ENCODE measurements at regions not wholly inside any gene's neighbourhood (a gene's known extent, or its start where the extent isn't known, plus 50 kb on each side); places are given as distances from the start of the nearest gene placed in this dataset.

- Histone ChIP-seq H3K27ac (no peak overlapping the region), H3K4me3 (no peak overlapping the region), H3K9me2 (replicated peaks; ENCODE audit: insufficient read depth) (no peaks in the 10 kb centered on the region), H3K9me3 (ENCODE audit: low read depth) (no peaks in the 10 kb centered on the region), H3K4me1 (ENCODE audit: insufficient read depth) (no peaks in the 10 kb centered on the region), H2AFZ (no peak overlapping the region), H3K4me2 (no peak overlapping the region), H3K79me2 (no peaks in the 10 kb centered on the region), H4K20me1 (ENCODE audit: insufficient read depth, poor library complexity, severe bottlenecking) (no peaks in the 10 kb centered on the region), H3K36me3 (replicated peaks; ENCODE audit: insufficient read depth, low read depth) (no peaks in the 10 kb centered on the region), H3K27me3 (no peaks in the 10 kb centered on the region)
- DNase-seq (ENCODE audit: low spot score): no peak
- TF ChIP-seq EZH2 (IDR thresholded peaks at IDR 0.05; ENCODE audit: borderline replicate concordance): no peak
- TF ChIP-seq, protein P1, sequence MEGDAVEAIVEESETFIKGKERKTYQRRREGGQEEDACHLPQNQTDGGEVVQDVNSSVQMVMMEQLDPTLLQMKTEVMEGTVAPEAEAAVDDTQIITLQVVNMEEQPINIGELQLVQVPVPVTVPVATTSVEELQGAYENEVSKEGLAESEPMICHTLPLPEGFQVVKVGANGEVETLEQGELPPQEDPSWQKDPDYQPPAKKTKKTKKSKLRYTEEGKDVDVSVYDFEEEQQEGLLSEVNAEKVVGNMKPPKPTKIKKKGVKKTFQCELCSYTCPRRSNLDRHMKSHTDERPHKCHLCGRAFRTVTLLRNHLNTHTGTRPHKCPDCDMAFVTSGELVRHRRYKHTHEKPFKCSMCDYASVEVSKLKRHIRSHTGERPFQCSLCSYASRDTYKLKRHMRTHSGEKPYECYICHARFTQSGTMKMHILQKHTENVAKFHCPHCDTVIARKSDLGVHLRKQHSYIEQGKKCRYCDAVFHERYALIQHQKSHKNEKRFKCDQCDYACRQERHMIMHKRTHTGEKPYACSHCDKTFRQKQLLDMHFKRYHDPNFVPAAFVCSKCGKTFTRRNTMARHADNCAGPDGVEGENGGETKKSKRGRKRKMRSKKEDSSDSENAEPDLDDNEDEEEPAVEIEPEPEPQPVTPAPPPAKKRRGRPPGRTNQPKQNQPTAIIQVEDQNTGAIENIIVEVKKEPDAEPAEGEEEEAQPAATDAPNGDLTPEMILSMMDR (IDR thresholded peaks at IDR 0.05; ENCODE audit: poor library complexity): no peak
- no peak for TF ChIP-seq EZH2phosphoT487 (IDR thresholded peaks at IDR 0.05; ENCODE audit: low read depth, severe bottlenecking, unreplicated experiment)
- WGBS (ENCODE audit: low lambda C conversion rate, missing lambda C conversion rate): 52% methylated on average over 1 of the region's 1 CpG
Measured at GRCh38 chrX:150017868-150018267, 79.6 kb upstream of the EOLA2 start.

- H3K4me3 ChIP-seq: no peak overlapping the region
- TF ChIP-seq, protein P1 (IDR thresholded peaks at IDR 0.05; ENCODE audit: poor library complexity): no peak
- TF ChIP-seq EZH2phosphoT487 (IDR thresholded peaks at IDR 0.05; ENCODE audit: low read depth, severe bottlenecking, unreplicated experiment): no peak
- no peak for TF ChIP-seq EZH2 (IDR thresholded peaks at IDR 0.05; ENCODE audit: borderline replicate concordance)
- H3K27me3 ChIP-seq: no peaks in the 10 kb centered on the region
- H3K9me3 ChIP-seq (ENCODE audit: low read depth): no peaks in the 10 kb centered on the region
- H3K36me3 ChIP-seq (replicated peaks; ENCODE audit: insufficient read depth, low read depth): no peaks in the 10 kb centered on the region
- no peaks in the 10 kb centered on the region for H3K9me2 ChIP-seq (replicated peaks; ENCODE audit: insufficient read depth)
- no peak overlapping the region for H3K4me2 ChIP-seq
- no peaks in the 10 kb centered on the region for H3K4me1 ChIP-seq (ENCODE audit: insufficient read depth)
- no peaks in the 10 kb centered on the region for H4K20me1 ChIP-seq (ENCODE audit: insufficient read depth, poor library complexity, severe bottlenecking)
- H3K79me2 ChIP-seq: no peaks in the 10 kb centered on the region
- no peak for DNase-seq (ENCODE audit: low spot score)
- WGBS (ENCODE audit: low lambda C conversion rate, missing lambda C conversion rate): 51% methylated on average over 2 of the region's 2 CpGs
- no peak overlapping the region for H3K27ac ChIP-seq
- H2AFZ ChIP-seq: no peak overlapping the region
Measured at GRCh38 chrX:150018931-150019361, 80.7 kb upstream of the EOLA2 start.

- WGBS (ENCODE audit: low lambda C conversion rate, missing lambda C conversion rate): 77% methylated on average over 1 of the region's 1 CpG
- TF ChIP-seq EZH2phosphoT487 (IDR thresholded peaks at IDR 0.05; ENCODE audit: low read depth, severe bottlenecking, unreplicated experiment): no peak
- TF ChIP-seq, protein P1 (IDR thresholded peaks at IDR 0.05; ENCODE audit: poor library complexity): no peak
- no peak for TF ChIP-seq EZH2 (IDR thresholded peaks at IDR 0.05; ENCODE audit: borderline replicate concordance)
- H3K27me3 ChIP-seq: no peaks in the 10 kb centered on the region
- no peaks in the 10 kb centered on the region for H3K9me3 ChIP-seq (ENCODE audit: low read depth)
- H3K9me2 ChIP-seq (replicated peaks; ENCODE audit: insufficient read depth): no peaks in the 10 kb centered on the region
- H3K4me2 ChIP-seq: no peak overlapping the region
- H2AFZ ChIP-seq: no peak overlapping the region
- no peaks in the 10 kb centered on the region for H3K79me2 ChIP-seq
- H3K4me3 ChIP-seq: no peak overlapping the region
- no peak for DNase-seq (ENCODE audit: low spot score)
- no peaks in the 10 kb centered on the region for H3K4me1 ChIP-seq (ENCODE audit: insufficient read depth)
- H4K20me1 ChIP-seq (ENCODE audit: insufficient read depth, poor library complexity, severe bottlenecking): no peaks in the 10 kb centered on the region
- no peaks in the 10 kb centered on the region for H3K36me3 ChIP-seq (replicated peaks; ENCODE audit: insufficient read depth, low read depth)
- no peak overlapping the region for H3K27ac ChIP-seq
Measured at GRCh38 chrX:150028692-150029091, 90.4 kb upstream of the EOLA2 start.

- Histone ChIP-seq H3K27ac (no peak overlapping the region), H3K27me3 (no peaks in the 10 kb centered on the region), H3K4me2 (no peak overlapping the region), H3K4me3 (no peak overlapping the region), H3K9me2 (replicated peaks; ENCODE audit: insufficient read depth) (no peaks in the 10 kb centered on the region), H3K79me2 (no peaks in the 10 kb centered on the region), H3K9me3 (ENCODE audit: low read depth) (no peaks in the 10 kb centered on the region), H4K20me1 (ENCODE audit: insufficient read depth, poor library complexity, severe bottlenecking) (no peaks in the 10 kb centered on the region), H3K4me1 (ENCODE audit: insufficient read depth) (no peaks in the 10 kb centered on the region), H3K36me3 (replicated peaks; ENCODE audit: insufficient read depth, low read depth) (no peaks in the 10 kb centered on the region), H2AFZ (no peak overlapping the region)
- peak; percentile 11 for DNase-seq (ENCODE audit: low spot score)
- no peak for TF ChIP-seq EZH2phosphoT487 (IDR thresholded peaks at IDR 0.05; ENCODE audit: low read depth, severe bottlenecking, unreplicated experiment)
- WGBS (ENCODE audit: low lambda C conversion rate, missing lambda C conversion rate): 47% methylated on average over 3 of the region's 3 CpGs
Measured at GRCh38 chrX:150032742-150033141, 94.5 kb upstream of the EOLA2 start.
